ENCODE measurements at regions not wholly inside any gene's neighbourhood (a gene's known extent, or its start where the extent isn't known, plus 50 kb on each side); places are given as distances from the start of the nearest gene placed in this dataset.

- TF ChIP-seq, protein P1, sequence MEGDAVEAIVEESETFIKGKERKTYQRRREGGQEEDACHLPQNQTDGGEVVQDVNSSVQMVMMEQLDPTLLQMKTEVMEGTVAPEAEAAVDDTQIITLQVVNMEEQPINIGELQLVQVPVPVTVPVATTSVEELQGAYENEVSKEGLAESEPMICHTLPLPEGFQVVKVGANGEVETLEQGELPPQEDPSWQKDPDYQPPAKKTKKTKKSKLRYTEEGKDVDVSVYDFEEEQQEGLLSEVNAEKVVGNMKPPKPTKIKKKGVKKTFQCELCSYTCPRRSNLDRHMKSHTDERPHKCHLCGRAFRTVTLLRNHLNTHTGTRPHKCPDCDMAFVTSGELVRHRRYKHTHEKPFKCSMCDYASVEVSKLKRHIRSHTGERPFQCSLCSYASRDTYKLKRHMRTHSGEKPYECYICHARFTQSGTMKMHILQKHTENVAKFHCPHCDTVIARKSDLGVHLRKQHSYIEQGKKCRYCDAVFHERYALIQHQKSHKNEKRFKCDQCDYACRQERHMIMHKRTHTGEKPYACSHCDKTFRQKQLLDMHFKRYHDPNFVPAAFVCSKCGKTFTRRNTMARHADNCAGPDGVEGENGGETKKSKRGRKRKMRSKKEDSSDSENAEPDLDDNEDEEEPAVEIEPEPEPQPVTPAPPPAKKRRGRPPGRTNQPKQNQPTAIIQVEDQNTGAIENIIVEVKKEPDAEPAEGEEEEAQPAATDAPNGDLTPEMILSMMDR (IDR thresholded peaks at IDR 0.05) = no peak
- TF ChIP-seq POLR2A (IDR thresholded peaks at IDR 0.05) (no peak), POLR2AphosphoS5 (IDR thresholded peaks at IDR 0.05) (no peak), EP300 (IDR thresholded peaks at IDR 0.05) (no peak)
These were observed 72.2 kb downstream of the PRDM9 start for GRCh38 chr5:23579566-23579965.
